ENCODE measurements at regions not wholly inside any gene's neighbourhood (a gene's known extent, or its start where the extent isn't known, plus 50 kb on each side); places are given as distances from the start of the nearest gene placed in this dataset.

DNA sequence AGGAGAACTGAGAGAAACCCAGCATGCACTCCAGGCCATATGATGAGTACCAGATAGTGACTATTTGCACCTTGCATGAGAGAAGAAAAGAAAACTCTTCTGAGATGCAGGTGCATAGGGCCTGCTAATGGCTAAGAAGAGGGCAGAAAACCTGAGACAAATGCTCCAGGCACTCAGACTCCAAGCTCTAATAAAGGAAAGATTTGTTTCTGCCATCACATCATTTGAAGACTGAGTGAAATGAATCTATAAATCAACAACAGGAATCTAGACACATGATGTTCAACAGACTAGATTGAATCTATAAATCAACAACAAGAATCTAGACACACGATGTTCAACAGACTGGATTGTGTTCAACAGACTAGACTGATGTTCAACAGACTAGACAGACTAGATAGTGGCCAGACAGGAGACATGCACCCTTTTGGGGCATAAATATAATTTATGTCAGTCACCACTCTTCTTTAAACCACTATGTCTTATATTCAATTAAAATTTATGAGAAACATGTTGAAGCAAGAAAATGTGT is 482.7 kb upstream of the UBE2E3 start:
- no peak for TF ChIP-seq POLR2A (IDR thresholded peaks at IDR 0.05; ENCODE audit: low read depth, low read length)
- FAIRE-seq (peak; percentile 75), DNase-seq (ENCODE audit: insufficient read length, low spot score) (no peak)

DNA sequence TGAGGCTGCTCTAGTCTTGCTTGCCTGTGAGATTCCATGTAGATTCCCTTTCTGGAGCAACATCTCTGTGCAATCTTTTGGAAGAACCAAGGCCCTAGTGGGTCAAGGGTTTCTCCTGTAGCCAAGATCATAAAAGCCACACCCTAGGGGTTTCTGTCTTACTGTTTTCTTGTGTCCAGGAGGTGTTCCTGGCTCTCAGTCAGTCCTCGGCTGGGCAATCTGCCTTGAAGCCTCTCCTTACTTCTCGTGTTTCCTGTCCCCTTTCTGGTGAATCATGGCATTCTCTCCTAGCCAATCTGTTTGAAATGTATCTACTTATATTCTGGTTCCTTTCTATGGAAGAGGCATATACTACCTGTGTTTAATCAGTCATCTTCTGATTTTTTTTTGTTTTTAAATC is 484.8 kb upstream of the UBE2E3 start:
- DNase-seq (ENCODE audit: insufficient read length, low spot score) (no peak), FAIRE-seq (peak; percentile 73)
- TF ChIP-seq POLR2A (IDR thresholded peaks at IDR 0.05; ENCODE audit: low read depth, low read length) = no peak

DNA sequence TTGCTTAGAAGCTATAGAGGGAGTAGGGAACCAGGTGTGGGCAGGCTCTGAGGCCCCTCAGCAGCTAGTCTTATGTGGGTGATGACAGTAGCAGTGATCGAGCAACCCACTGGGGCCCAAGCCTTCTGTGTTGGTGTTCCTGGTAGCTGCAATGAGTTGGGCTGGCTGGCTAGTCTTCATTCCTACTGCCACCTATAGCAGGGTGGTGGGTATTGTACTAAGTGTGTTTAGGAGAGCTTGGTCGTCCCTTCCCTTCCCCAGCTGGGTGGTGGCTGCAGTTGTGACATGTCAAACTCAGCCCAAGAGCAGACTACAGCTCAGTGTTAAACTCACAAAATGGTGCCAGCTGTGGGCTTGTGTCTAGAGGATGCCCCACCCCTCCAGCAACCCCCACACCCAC is 486.1 kb upstream of the UBE2E3 start:
- no peak for TF ChIP-seq POLR2A (IDR thresholded peaks at IDR 0.05; ENCODE audit: low read depth, low read length)
- DNase-seq (ENCODE audit: insufficient read length, low spot score) = no peak
- no peak for FAIRE-seq

DNA sequence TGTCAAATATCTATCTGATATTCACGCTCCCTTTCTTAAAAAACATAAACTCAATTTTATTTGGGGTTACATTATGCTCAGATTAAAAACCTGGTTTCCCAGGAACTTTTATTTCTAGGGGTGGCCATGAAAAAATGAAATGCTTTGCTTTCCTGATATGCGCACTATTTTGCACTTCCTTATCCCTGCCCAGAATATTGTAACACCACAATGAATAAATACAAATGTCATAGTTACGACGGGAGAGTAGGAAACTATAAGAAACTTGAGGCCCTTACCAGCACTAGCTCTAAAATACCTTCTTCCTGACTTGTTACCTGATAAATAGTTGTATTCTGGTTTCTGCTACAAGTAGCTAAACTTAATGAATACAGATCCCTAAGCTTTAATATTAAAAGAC is 475.6 kb upstream of the CWC22 start:
- FAIRE-seq (no peak), DNase-seq (ENCODE audit: insufficient read length, low spot score) (no peak)
- TF ChIP-seq POLR2A (IDR thresholded peaks at IDR 0.05; ENCODE audit: low read depth, low read length) = no peak

DNA sequence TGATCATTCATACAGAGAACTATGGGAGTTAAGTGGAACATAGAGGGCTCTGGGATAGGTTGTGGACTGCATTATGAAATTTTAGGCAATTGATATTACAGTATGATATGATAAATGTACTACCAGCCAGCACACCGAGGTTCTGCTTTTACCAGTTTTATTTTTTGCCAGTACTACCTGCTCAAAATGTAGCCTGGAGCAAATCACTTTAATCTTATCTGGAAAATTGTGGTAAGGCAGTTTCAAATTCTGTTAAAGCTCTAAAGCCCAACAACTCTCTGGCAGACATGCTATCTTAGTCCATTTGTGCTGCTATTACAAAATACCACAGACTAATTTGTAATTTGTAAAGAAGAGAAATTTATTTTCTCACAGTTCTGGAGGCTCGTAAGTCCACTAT is 474.9 kb upstream of the CWC22 start:
- TF ChIP-seq POLR2A (IDR thresholded peaks at IDR 0.05; ENCODE audit: low read depth, low read length) = no peak

DNA sequence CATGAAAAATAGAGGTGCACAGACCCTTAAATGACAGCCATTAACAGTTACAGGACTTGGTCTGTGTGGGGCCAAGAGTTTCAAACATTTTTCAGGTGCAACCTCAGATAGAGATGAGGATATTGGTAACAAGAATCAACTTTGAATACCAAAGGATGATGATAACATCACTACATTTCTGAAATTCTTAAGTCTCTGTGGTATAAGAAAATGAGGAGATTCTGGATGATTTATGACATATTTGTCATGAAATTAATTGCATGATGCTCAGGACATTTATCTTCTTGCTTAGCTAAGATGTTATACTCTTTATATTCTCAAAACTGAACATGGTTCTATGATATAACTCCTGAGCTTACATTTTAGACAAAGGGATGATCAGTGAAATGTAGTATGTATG is 471.8 kb upstream of the CWC22 start:
- TF ChIP-seq POLR2A (IDR thresholded peaks at IDR 0.05; ENCODE audit: low read depth, low read length) = no peak
- DNase-seq (ENCODE audit: insufficient read length, low spot score) (no peak), FAIRE-seq (peak; percentile 11)

More for the DNA sequence above, 474.9 kb upstream of the CWC22 start:
- FAIRE-seq (no peak), DNase-seq (ENCODE audit: insufficient read length, low spot score) (no peak)

DNA sequence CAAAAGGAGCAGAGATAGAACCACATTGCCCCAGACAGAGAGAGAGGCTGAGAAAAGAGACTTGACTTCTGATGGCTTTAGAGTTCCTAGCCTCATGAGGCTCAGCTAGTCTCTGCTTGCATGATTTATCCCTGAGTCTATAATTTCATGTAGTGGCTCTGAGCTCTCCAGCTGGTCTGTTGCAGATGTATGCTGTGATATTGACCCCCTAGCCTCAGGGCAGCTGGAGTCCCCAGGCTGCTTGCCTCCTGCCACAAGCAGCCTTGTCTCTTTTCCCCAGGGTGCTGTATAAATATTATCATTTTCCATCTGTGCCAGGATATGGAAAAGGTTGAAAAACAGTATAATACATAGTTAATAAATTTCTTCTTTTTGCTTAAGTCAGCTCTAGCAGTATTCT is 467.6 kb upstream of the CWC22 start:
- TF ChIP-seq POLR2A (IDR thresholded peaks at IDR 0.05; ENCODE audit: low read depth, low read length) = no peak
- DNase-seq (ENCODE audit: insufficient read length, low spot score) = no peak
- no peak for FAIRE-seq

DNA sequence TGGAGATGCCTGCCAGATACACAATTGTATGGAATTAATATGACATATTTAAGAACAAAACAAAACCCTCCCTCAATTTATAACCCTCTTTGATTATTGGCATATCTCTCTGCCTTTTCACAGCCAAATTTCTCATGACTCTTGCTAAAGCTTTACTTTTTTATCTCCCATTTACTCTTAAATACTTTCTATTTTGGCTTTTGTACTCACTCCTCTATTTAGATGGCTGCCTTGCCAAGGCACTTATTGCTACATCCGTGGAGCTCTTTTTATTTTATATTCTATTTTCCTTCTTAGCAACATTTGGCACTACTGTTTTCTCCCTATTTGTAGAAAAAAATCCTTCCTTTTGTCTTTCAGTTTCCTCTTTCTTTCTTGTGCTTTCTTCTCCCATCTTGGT is 466.4 kb upstream of the CWC22 start:
- no peak for DNase-seq (ENCODE audit: insufficient read length, low spot score)
- no peak for TF ChIP-seq POLR2A (IDR thresholded peaks at IDR 0.05; ENCODE audit: low read depth, low read length)
- no peak for FAIRE-seq

DNA sequence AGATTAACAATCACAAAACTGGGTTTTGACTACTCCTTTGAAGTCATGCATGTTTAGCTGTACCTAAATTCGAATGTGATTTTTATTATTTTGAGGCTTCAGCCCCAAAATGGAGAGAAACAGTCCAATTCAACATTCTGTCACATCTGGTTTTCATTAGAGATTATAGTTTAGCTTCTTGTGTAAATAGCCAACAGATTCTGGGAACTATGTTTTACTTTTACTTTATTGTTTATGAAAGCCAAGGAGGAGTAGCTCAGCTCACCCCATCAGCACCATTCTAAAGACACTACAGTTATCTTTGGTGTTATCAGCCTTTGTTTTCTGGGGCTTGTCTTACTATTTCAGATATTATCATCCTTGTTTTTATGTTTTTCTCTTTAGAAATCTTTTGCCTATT is 465.0 kb upstream of the CWC22 start:
- FAIRE-seq (no peak), DNase-seq (ENCODE audit: insufficient read length, low spot score) (no peak)
- no peak for TF ChIP-seq POLR2A (IDR thresholded peaks at IDR 0.05; ENCODE audit: low read depth, low read length)

DNA sequence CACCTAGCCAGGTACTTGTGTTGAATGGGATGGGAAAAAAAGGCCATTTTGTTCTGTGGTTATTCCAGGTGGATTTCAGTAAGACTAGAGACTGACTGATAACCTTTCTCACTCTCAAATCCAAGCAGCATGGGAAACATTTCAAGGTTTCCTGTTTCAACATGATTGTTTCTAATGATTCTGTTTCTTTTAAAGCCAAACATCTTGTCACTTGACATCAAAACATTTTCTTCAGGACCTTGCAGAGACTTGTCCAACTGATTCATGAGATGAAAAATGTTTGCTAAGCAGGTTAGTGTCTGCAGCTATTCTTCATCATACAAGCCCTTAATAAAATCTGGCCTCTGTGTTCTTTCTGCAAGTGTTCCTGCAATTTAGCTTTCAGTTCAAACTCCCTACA is 456.5 kb upstream of the CWC22 start:
- no peak for TF ChIP-seq POLR2A (IDR thresholded peaks at IDR 0.05; ENCODE audit: low read depth, low read length)
- FAIRE-seq = no peak
- DNase-seq (ENCODE audit: insufficient read length, low spot score) = no peak

DNA sequence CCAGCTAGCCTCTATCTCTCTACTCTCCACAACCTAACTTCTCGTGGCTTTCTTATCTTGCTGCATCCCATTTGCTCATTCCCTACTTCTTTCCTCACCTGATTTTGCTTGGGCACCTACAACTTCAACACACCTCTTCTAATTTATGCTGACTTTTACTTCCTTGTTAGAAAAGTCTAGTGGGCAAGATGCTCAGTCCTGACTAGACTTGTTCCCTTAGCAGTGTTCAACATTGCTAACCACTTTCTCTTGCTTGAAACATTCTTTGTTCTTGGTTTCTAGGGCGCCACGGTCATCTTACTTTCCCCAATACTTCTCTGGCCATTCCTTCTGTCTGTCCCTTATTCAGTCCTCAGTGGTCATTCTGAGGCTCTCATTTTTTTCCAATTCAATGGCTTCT is 454.7 kb upstream of the CWC22 start:
- FAIRE-seq (no peak), DNase-seq (ENCODE audit: insufficient read length, low spot score) (no peak)
- no peak for TF ChIP-seq POLR2A (IDR thresholded peaks at IDR 0.05; ENCODE audit: low read depth, low read length)

DNA sequence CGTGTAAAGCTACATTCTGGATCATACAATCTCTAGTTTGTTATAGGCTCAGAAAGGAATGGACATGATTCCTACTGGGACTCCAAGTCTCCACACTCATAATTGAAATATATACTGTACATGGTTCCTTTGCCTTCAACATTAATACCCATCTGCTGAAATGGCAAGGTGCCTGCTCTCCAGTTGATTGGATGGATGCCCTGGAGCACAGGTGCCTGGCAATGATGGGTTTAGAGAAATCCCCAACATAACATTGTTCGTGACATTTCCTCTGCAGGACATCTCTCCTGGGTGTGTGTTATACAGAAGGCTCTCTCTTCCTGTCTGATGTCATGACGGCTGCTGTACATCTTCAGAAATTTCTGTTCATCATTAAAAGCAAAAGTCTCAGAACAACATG is 449.7 kb upstream of the CWC22 start:
- FAIRE-seq (no peak), DNase-seq (ENCODE audit: insufficient read length, low spot score) (no peak)
- no peak for TF ChIP-seq POLR2A (IDR thresholded peaks at IDR 0.05; ENCODE audit: low read depth, low read length)

DNA sequence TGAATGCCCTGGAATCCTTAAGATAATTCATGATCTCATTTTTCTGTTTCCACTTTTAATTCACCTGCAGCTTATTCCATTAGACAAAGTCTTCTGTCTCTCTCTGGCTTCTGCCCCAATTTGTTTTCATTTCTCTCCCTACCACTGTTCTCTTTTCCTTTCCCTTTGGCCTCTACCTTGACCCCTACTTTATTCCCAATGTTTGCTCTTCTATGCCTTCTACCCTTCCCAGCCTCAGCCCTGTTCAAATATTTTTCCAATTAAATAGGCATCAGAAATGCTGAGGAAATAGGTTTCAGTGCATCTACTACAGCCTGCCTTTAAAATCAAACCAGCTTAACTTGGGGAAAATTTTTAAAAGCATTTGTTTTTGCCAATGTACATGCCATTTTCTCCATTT is 443.7 kb upstream of the CWC22 start:
- no peak for TF ChIP-seq POLR2A (IDR thresholded peaks at IDR 0.05; ENCODE audit: low read depth, low read length)
- FAIRE-seq (no peak), DNase-seq (ENCODE audit: insufficient read length, low spot score) (no peak)

DNA sequence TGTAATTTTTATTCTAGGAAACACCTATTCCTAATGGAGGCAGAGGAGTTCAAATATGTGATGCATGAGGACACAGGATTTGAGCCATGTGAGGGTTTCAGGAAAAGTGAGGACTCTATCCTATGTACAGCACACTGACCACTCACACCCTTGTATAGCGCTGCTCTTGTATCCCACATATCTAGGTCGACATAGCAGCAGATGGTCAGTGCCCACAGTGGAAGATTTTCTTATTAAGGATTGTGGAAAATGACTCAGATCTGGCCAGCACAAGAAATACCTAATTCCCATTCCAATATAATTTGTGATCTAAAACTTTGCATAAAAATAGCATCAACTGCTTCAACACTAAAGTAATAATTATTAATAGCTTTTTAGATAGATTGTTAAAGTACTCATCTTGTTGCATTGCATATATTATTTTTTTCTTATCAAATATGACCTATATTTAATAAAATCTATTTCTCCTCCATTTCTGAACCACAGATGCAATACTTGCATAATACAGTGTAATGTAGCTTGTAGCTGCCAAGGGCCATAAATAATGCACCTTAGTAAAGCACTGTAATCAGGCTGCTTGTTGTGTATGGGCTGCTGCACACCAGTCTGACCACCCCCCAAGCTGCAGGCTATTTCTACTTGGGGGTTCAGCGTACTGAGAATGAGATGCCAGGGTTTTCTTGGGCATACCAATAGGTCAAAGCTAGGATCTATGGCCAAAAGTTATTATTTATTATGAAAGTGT is 442.2 kb upstream of the CWC22 start:
- FAIRE-seq = no peak

DNA sequence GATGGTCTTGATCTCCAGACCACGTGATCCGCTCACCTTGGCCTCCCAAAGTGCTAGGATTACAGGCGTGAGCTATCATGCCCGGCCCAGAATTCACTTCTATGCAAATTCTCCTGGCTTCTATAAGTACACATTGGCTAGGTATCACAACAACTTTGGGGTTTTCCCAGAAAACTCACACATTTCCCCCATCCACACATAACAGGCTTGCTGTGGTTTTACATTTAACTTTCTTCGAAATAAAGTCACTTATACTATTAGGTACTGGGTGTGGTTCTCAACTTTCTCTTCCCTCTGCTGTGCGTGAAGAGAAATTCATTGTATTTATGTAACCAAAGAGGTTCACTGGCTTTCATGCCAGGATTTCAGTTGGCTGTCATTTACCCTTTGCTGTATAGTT is 439.4 kb upstream of the CWC22 start:
- FAIRE-seq = no peak
- TF ChIP-seq POLR2A (IDR thresholded peaks at IDR 0.05; ENCODE audit: low read depth, low read length) = no peak
- DNase-seq (ENCODE audit: insufficient read length, low spot score) = no peak

More for the DNA sequence above, 442.2 kb upstream of the CWC22 start:
- no peak for DNase-seq (ENCODE audit: insufficient read length, low spot score)
- no peak for TF ChIP-seq POLR2A (IDR thresholded peaks at IDR 0.05; ENCODE audit: low read depth, low read length)

Data from H54 (cell line).